Superior temporal gyrus (tissue), 1 donor: ENCODE measurements at regions not wholly inside any gene's neighbourhood (a gene's known extent, or its start where the extent isn't known, plus 50 kb on each side); places are given as distances from the start of the nearest gene placed in this dataset.

Experiments
- DNase-seq: peaks from one replicate; pipeline ENCODE4 v3.0.0-alpha.2; 2016; ENCODE audit errors: extremely low spot score

GRCh38 chr1:4312024-4312423 lies 342.4 kb upstream of the AJAP1 start:
- no peak for DNase-seq

- DNase-seq = no peak
These were observed 339.2 kb upstream of the AJAP1 start for GRCh38 chr1:4315202-4315601.

GRCh38 chr1:4317207-4317606 lies 337.2 kb upstream of the AJAP1 start:
- no peak for DNase-seq

- no peak for DNase-seq
These were observed 335.7 kb upstream of the AJAP1 start for GRCh38 chr1:4318720-4319119.

GRCh38 chr1:4319496-4319895 lies 334.9 kb upstream of the AJAP1 start:
- no peak for DNase-seq

GRCh38 chr1:4322881-4323280 lies 331.5 kb upstream of the AJAP1 start:
- DNase-seq = no peak

GRCh38 chr1:4323309-4323708 lies 331.1 kb upstream of the AJAP1 start:
- DNase-seq = no peak

GRCh38 chr1:4324525-4324924 lies 329.9 kb upstream of the AJAP1 start:
- no peak for DNase-seq

GRCh38 chr1:4327142-4327541 lies 327.3 kb upstream of the AJAP1 start:
- DNase-seq = no peak

- no peak for DNase-seq
These were observed 325.9 kb upstream of the AJAP1 start for GRCh38 chr1:4328402-4329071.

- DNase-seq = no peak
These were observed 323.3 kb upstream of the AJAP1 start for GRCh38 chr1:4330805-4331766.

GRCh38 chr1:4331767-4332163 lies 322.6 kb upstream of the AJAP1 start:
- DNase-seq = no peak

GRCh38 chr1:4336507-4336906 lies 317.9 kb upstream of the AJAP1 start:
- no peak for DNase-seq

GRCh38 chr1:4341421-4341820 lies 313.0 kb upstream of the AJAP1 start:
- no peak for DNase-seq

GRCh38 chr1:4344065-4344732 lies 310.2 kb upstream of the AJAP1 start:
- DNase-seq = no peak

GRCh38 chr1:4345094-4345493 lies 309.3 kb upstream of the AJAP1 start:
- DNase-seq = no peak

GRCh38 chr1:4346131-4346530 lies 308.3 kb upstream of the AJAP1 start:
- DNase-seq = no peak

- DNase-seq = no peak
These were observed 303.0 kb upstream of the AJAP1 start for GRCh38 chr1:4351453-4351852.

- no peak for DNase-seq
These were observed 301.1 kb upstream of the AJAP1 start for GRCh38 chr1:4353090-4353856.

GRCh38 chr1:4355839-4356238 lies 298.6 kb upstream of the AJAP1 start:
- DNase-seq = no peak

- DNase-seq = no peak
These were observed 291.9 kb upstream of the AJAP1 start for GRCh38 chr1:4362314-4363044.
